Hepatocyte (in vitro differentiated cells): ENCODE measurements at regions not wholly inside any gene's neighbourhood (a gene's known extent, or its start where the extent isn't known, plus 50 kb on each side); places are given as distances from the start of the nearest gene placed in this dataset.

Source experiments
- CTCF ChIP-seq: fragments of 200-600 bp; sonication (generic); IDR thresholded peaks from 2 replicates; pipeline ENCODE4 v1.5.1; 2016; ENCODE audit warnings: antibody characterized with exemption, mild to moderate bottlenecking; ENCODE audit not compliant: poor library complexity
- EZH2 ChIP-seq: fragments of 200-600 bp; sonication (generic); IDR thresholded peaks from 2 replicates; pipeline ENCODE4 v1.6.1; 2016; ENCODE audit warnings: antibody characterized with exemption, mild to moderate bottlenecking, borderline replicate concordance
- EZH2phosphoT487 ChIP-seq: fragments of 200-600 bp; sonication (generic); IDR thresholded peaks from one replicate; pipeline ENCODE4 v1.6.1; 2018; ENCODE audit warnings: antibody characterized with exemption, mild to moderate bottlenecking, low read depth, moderate library complexity; ENCODE audit not compliant: unreplicated experiment, severe bottlenecking

- TF ChIP-seq CTCF (no peak), EZH2phosphoT487 (no peak), EZH2 (no peak)
Observed at GRCh38 chr6:121686611-121687023, 251.2 kb downstream of the GJA1 start.
